Left lobe of liver (tissue), 2 donors: ENCODE measurements at regions not wholly inside any gene's neighbourhood (a gene's known extent, or its start where the extent isn't known, plus 50 kb on each side); places are given as distances from the start of the nearest gene placed in this dataset.

Source experiments
- ATAC-seq: fragments of 200-7000 bp; cut with Tn5 transposase; one replicate; pipeline ENCODE4 v1.9.1; 2020; ENCODE audit warnings: mild to moderate bottlenecking, moderate library complexity
- DNase-seq: peaks from one replicate; pipeline ENCODE4 v3.0.0-alpha.2; 2020; ENCODE audit warnings: low spot score
- donor health status: DM: no; HTN: no; CAD: no; lungs with moderate emphysema.
- donor health status: DM: no; HTN: yes; CAD: no.

GRCh38 chr6:16871047-16871446 lies 109.8 kb upstream of the ATXN1 start:
- ATAC-seq (no peak), DNase-seq (no peak)

GRCh38 chr6:16868968-16869367 lies 107.7 kb upstream of the ATXN1 start:
- ATAC-seq (no peak), DNase-seq (no peak)

- DNase-seq (no peak), ATAC-seq (no peak)
Observed at GRCh38 chr6:16857969-16858592, 96.8 kb upstream of the ATXN1 start.

GRCh38 chr6:16855460-16855859 lies 94.2 kb upstream of the ATXN1 start:
- ATAC-seq = no peak
- no peak for DNase-seq

- ATAC-seq = no peak
- DNase-seq = no peak
Observed at GRCh38 chr6:16854986-16855385, 93.7 kb upstream of the ATXN1 start.

- DNase-seq = no peak
- no peak for ATAC-seq
Observed at GRCh38 chr6:16852671-16853070, 91.4 kb upstream of the ATXN1 start.

GRCh38 chr6:16851758-16852157 lies 90.5 kb upstream of the ATXN1 start:
- DNase-seq = no peak
- no peak for ATAC-seq

- ATAC-seq (no peak), DNase-seq (no peak)
Observed at GRCh38 chr6:16851044-16851540, 89.8 kb upstream of the ATXN1 start.

GRCh38 chr6:16850681-16851026 lies 89.4 kb upstream of the ATXN1 start:
- ATAC-seq (no peak), DNase-seq (no peak)

GRCh38 chr6:16849988-16850680 lies 88.9 kb upstream of the ATXN1 start:
- ATAC-seq (no peak), DNase-seq (no peak)

GRCh38 chr6:16849280-16849987 lies 88.2 kb upstream of the ATXN1 start:
- no peak for DNase-seq
- no peak for ATAC-seq

- no peak for ATAC-seq
- no peak for DNase-seq
Observed at GRCh38 chr6:16846399-16846778, 85.1 kb upstream of the ATXN1 start.

- ATAC-seq = no peak
- DNase-seq = no peak
Observed at GRCh38 chr6:16844183-16844582, 82.9 kb upstream of the ATXN1 start.

GRCh38 chr6:16842676-16843075 lies 81.4 kb upstream of the ATXN1 start:
- no peak for ATAC-seq
- no peak for DNase-seq

- no peak for DNase-seq
- no peak for ATAC-seq
Observed at GRCh38 chr6:16841241-16841640, 80.0 kb upstream of the ATXN1 start.

GRCh38 chr6:16840725-16841124 lies 79.5 kb upstream of the ATXN1 start:
- DNase-seq = no peak
- no peak for ATAC-seq

GRCh38 chr6:16840291-16840690 lies 79.0 kb upstream of the ATXN1 start:
- DNase-seq (no peak), ATAC-seq (no peak)

- DNase-seq (no peak), ATAC-seq (no peak)
Observed at GRCh38 chr6:16839631-16840179, 78.4 kb upstream of the ATXN1 start.

- ATAC-seq (no peak), DNase-seq (no peak)
Observed at GRCh38 chr6:16837217-16837972, 76.1 kb upstream of the ATXN1 start.

GRCh38 chr6:16836144-16836981 lies 75.1 kb upstream of the ATXN1 start:
- ATAC-seq (no peak), DNase-seq (no peak)
